Fibroblast of the aortic adventitia (primary cell): ENCODE measurements at regions not wholly inside any gene's neighbourhood (a gene's known extent, or its start where the extent isn't known, plus 50 kb on each side); places are given as distances from the start of the nearest gene placed in this dataset.

Experiments used
- DNase-seq: peaks from one replicate; pipeline ENCODE4 v3.0.0-alpha.2; 2010; ENCODE audit warnings: low read depth
- H3K4me3 ChIP-seq: 2 replicates; pipeline ENCODE4 v1.5.1; 2011; ENCODE audit warnings: low read depth, mild to moderate bottlenecking, control low read depth, low read length, moderate library complexity
- TF ChIP-seq, protein P1 (sequence below): IDR thresholded peaks from 2 replicates; pipeline ENCODE4 v1.5.1; 2011; ENCODE audit warnings: mild to moderate bottlenecking, low read length, control low read depth, inconsistent platforms; ENCODE audit not compliant: insufficient read depth

DNA sequence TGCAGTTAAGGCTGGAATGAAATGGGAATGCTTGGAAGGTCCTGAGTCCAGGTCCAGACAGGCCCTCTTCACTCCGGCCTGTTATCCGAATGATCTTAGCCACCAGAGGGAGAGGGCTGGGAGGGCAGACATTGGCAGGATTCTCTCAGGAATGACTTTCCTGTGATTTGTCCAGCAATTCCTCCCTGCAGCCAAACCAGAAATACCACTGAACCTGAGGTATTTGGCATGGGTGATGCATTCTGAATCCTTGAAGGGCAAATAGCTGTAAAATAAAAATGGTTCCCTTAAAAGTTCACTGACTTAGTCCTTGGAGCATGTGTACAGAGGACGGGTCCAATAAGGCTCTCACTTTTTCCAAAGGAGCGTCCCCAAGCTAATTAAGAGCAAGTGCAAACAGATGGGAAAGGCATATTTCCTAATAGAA lies 77.5 kb upstream of the HABP2 start:
- TF ChIP-seq, protein P1, sequence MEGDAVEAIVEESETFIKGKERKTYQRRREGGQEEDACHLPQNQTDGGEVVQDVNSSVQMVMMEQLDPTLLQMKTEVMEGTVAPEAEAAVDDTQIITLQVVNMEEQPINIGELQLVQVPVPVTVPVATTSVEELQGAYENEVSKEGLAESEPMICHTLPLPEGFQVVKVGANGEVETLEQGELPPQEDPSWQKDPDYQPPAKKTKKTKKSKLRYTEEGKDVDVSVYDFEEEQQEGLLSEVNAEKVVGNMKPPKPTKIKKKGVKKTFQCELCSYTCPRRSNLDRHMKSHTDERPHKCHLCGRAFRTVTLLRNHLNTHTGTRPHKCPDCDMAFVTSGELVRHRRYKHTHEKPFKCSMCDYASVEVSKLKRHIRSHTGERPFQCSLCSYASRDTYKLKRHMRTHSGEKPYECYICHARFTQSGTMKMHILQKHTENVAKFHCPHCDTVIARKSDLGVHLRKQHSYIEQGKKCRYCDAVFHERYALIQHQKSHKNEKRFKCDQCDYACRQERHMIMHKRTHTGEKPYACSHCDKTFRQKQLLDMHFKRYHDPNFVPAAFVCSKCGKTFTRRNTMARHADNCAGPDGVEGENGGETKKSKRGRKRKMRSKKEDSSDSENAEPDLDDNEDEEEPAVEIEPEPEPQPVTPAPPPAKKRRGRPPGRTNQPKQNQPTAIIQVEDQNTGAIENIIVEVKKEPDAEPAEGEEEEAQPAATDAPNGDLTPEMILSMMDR = peak; percentile 37
- DNase-seq = peak; percentile 77
- H3K4me3 ChIP-seq = no peak overlapping the region

DNA sequence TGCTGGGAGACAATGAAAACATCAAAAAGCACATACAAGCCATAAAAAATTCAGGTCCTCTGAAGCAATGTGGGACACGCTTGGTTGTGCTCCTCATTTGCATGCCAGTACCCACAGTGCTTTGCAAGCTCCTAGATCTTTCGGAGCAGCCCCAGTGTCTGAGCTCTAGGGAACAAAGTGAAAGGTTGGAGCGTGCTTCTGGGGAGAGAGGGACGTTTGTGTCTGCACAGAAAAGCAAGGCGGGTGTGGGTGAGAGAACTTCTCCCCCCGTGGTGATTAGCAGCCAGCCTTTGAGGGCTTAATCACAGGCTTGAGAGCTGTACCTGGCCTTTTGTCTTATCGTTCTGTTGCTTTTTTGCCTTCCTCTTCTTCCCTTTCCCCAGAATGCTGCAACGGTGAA lies 76.7 kb upstream of the HABP2 start:
- DNase-seq = peak; percentile 22
- TF ChIP-seq, protein P1 = no peak
- H3K4me3 ChIP-seq = peak overlapping the region; percentile 26

DNA sequence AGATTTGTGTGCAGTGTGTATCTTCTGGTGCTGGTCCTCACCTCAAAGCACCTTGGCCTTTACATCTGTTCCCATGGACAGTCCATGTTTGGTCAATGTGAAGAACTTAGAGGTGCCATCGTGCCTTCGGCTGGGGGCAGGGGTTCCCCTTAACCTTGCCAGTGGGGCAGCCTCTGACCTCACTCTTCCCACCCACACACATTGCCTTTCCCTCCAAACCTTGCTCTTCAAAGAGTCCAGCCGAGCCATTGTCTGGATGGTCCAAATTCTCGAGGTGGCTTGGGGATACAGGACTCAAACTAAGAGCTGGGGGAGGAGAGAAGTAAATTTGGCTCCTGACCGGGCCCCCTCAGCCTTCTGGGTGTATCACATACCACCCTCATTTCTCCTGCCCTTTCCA lies 76.2 kb upstream of the HABP2 start:
- TF ChIP-seq, protein P1 = no peak
- H3K4me3 ChIP-seq = no peak overlapping the region
- no peak for DNase-seq

DNA sequence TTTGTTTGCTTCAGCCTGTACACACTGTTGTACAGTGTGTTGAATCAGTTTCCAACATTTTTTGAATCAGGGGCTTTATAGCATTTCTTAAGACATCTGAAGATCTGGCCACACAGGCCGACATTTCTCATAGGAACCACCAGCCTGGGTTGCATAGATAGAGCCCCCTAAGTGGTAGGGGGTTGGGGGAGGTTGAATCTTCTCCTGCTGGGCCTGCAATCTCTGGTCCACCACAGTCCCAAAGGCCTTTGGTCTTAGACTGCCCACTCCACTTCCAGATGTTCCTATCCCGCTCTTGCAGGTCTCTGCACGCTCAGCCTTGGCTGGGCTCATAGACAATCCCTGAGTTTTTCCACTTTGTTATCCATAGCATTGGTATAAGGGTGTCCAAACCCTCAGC lies 75.4 kb upstream of the HABP2 start:
- no peak overlapping the region for H3K4me3 ChIP-seq
- DNase-seq = no peak
- TF ChIP-seq, protein P1 = no peak

DNA sequence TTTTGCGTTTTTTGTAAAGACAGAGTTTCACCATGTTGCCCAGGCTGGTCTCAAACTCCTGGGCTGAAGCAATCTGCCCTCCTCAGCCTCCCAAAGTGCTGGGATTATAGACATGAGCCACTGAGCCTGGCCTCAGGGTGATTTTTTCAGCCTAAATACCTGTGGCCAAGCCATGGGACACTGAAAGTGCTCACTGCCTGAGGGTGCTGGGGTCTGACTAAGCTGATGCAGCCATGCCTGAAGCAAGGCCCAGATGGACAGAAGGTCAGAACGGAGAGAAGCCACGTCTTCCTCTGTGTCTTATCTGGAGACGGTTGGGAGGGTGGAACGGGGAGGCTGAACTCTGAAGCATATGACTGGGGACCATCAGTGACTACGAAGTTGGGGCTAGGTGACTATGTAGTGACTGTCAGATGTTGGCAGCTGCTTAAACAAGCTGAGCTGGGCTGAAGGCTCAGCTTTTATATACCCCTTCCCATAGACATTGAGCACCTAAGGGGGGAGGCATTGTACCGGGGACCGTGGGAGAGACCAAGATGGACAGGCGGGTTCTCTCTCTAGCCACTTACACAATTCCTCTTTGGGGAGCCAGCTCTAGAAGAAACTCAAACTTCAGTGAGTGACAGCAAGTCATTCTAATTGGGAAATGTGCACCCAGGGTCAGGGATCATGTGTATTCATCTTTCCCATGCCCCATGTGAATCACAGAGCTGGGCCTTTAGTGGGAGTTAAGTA lies 73.3 kb upstream of the HABP2 start:
- no peak for DNase-seq
- TF ChIP-seq, protein P1 = no peak
- H3K4me3 ChIP-seq = no peak overlapping the region

DNA sequence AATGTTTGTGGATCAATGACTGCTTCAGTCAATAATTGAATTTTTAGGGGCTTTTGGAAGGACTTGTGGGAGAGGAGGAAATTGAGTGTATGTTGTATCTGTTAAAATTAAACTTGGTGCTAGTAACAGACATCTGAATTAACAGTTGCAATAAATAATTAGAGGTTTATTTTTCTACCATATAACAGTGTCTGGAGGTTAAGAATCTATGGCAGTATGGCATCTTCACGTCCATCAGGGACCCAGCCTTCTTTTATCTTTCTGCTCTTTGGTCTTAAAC lies 72.8 kb upstream of the HABP2 start:
- no peak overlapping the region for H3K4me3 ChIP-seq
- TF ChIP-seq, protein P1 = no peak
- DNase-seq = no peak

DNA sequence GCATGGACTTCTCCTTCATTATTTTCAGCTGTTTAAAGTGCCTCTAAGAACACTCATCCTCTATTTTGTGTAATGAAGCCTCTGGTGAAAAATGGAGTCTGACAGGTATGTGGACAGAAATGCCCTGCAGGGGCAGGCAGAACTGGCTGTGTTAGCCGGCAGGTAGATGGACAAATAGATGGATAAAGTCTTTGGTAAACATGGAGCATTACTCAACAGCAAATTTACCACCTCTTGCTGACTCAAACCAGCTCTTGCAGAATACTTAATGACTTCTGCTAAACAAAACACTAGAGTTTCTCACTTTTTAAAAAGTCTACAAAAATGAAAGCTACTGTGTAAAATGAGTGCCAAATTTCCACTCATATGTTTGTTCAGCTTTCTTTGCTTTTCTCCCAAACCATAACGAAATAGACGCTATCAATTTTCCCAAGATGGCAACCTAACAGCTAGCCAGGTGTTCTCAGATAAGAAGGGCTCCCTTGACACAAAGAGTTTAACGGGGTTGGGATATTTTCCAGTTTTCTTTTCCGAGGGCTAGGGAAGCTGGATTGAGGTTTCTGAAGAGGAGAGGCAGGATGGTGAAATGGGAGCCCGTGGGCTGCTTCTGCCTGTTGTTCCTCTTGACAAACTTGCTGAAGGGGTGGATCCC lies 71.9 kb upstream of the HABP2 start:
- TF ChIP-seq, protein P1 = no peak
- DNase-seq = no peak
- no peak overlapping the region for H3K4me3 ChIP-seq
